Stimulated activated CD4-positive, alpha-beta T cell treated with anti-CD3 and anti-CD28 coated beads, TNF-alpha, amount 100 ng/mL, for 48 hours (primary cell): ENCODE measurements at regions not wholly inside any gene's neighbourhood (a gene's known extent, or its start where the extent isn't known, plus 50 kb on each side); places are given as distances from the start of the nearest gene placed in this dataset.
"Not testable (repeated sequence)": the region's sequence is repeated elsewhere in the genome, so short reads cannot be mapped to it uniquely, and the experiment has no call there.

Experiments
- DNase-seq, 3 donors: peaks; one replicate each; pipeline ENCODE4 v3.0.0-alpha.2; 2020; ENCODE audit warnings: low read depth in 3 of 3

DNA sequence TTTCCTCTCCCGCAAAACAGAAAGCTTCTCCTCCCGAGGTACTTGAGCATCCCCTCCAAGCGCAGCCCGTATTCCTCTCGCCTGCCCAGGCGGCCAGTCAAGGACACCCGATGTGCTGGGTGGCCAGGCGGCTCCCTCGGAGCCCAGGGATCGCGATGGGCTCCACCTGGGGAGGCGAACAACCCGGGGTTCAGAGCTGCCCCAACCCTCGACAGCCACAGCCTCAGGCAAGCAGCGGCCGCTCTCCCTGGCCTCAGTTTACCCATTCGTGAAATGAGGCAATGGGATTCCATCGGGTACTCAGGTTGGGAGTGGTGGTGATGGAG lies 147.4 kb downstream of the CYP26A1 start:
- no peak for DNase-seq

DNA sequence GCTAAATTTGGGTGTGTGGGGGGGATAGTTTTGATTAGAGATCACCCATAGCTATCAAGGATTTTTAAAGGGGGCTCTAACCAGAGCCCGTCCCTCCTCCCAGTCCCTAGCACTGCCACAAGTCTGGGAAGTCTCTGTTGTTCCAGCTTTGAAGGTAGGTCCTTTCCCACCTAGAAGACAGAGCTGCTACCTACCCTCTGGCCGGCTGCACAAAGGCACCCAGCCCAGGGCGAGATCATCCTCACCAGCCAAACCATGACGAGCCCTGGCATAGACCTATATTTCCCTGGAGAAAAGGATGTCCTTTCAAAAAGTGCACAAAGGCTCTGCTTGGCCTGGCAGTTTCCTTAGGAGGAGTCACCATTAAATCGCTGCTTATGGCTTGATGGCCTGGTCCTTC lies 147.8 kb downstream of the CYP26A1 start:
- no peak for DNase-seq

DNA sequence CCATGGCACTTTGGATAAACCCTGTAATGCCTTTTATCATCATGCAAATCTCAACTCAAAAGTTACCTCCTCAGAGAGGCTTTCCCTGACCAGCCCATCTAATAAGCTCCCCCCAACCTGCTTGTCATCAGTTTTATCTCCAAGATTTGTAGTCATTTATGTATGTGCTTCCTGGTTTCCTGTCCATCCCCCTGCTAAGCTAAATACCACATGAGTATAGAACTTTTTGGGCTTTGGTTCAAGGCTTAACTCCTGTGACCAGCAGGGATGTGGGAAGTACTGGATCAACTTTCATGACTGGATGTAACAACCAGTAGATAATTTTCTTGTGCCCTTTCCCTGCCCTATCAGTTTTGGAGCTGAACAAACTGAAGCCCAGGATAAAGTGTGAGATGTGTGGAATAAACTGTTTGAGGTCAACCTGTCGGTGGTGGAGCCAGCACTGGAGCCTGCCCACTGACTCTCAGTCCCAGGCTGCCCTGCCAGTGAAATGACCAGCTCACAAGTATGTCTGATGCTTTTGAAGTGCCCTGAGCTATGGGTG lies 148.6 kb downstream of the CYP26A1 start:
- DNase-seq = no peak

DNA sequence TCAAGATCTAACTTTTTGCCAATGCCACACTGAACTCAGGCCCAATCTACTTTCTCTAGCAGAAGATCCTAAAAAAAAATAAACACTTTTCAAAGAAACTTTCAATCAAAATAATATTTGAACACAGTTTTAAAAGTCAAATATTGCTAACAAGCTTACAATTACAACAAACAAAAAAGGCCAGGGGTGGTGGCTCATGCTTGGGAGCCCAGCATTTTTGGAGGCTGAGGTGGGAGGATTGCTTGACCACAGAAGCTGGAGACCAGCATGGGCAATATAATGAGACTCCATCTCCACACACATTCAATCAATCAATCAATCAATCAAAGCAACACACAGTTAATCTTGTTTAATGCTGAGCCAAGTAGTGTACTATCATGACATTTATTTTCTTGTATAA lies 149.2 kb downstream of the CYP26A1 start:
- DNase-seq = no peak

DNA sequence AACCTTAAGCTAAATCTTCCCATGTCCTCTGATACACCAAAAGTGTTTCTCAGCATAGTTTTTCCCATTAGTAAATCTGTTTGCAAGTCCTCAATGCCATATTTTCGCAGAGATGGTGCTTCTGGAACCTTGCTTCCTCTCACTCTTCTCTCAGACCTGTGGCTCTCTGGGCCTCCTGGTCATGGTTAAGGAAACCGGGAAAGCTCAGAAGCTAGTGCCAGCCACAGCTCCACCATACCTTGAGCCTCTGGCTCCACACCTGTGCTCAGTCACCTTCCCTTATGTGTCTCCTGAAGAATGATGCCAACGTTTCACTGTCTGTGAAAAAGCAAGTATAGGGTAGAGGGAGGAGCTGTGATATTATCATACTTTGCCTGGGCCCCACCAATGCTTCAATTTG lies 149.6 kb downstream of the CYP26A1 start:
- DNase-seq = no peak

DNA sequence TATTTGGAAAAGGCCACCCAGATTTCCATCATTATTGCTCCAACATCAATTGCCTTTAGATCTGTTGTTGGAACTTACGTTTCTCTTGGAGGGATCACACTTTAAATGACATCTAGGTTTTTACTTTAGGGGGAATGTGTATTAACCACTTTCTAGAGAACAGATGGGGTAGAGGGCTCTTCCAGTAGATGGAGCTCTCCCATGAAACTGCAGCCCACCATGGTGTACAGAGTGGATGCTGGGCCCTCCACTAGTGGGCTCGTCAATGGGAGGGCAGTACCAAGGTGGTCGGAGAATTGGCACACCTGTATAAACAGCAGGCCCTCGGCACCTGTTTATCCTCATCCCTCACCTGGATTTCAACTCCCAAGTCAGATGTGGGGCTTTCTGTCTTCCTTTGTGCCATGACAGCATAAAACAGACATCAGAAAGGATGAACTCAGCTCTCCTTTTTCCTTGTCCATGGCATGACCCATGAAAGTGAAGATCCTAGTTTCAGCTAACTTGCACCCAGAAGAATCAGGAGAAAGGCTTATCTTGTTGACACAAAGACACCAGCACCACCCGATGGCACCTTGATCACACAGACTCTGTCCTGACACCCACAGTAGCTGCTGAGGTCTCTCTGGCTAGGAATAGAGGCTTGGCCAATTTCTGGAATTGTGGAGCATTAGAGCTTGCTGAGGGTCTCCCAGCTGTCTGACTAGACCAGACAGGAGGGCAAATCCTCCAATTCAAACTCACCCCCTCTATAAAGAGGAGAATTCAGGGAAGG lies 150.5 kb downstream of the CYP26A1 start:
- DNase-seq = no peak

DNA sequence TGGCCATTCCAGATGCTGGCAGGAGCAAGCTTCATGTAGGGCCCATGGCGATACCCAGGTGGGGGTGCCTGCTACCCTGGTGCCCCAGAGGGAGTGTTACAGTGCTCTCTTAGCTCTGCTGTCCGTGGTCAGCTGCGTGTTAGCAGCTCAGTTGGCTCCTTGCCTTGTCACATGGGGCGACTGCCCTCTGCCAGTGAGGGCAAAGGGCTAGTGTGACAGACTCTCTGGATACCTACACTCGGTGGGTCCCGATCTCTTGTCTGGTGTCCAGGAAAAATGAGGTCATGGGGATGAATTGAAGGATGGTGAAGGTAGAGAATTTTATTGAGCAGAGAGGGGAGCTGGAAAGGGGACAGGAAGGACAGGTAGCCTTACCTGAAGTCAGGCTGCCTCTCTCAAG lies 152.2 kb downstream of the CYP26A1 start:
- no peak for DNase-seq

DNA sequence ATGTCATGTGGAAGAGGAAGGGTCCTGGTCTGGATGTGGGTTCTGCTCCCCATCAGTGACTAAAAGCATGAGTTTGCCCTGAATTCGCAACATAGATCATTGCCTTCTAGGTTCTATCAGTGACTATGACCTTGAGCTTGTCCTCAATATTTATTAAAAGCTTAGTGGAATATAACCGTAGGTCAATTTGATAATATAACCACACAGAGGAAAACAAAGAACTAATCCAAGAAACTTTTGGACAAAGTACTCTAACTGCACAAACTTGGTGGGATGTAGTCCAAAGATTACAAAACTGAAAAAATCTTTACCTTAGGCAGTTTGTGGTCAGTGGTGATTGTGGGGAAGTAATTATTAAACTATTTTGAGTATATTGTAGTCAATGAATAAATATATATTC lies 152.9 kb downstream of the CYP26A1 start:
- DNase-seq = no peak

DNA sequence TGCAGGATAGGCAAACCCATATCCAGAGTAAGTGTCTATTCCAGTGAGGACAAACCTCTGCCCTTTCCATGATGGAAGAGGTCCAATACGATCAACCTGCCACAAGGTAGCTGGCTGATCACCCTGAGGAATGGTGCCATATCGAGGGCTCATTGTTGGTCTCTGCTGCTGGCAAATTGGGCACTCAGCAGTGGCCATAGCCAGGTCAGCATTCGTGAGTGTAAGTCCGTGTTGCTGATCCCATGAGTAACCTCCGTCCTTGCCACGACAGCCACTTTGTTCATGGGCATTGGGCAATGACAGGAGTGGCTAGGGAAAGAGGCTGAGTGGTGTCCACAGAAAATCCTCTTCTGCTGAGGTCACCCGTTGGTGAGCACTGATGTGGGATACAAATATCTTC lies 156.9 kb downstream of the CYP26A1 start:
- DNase-seq = not testable (repeated sequence)

DNA sequence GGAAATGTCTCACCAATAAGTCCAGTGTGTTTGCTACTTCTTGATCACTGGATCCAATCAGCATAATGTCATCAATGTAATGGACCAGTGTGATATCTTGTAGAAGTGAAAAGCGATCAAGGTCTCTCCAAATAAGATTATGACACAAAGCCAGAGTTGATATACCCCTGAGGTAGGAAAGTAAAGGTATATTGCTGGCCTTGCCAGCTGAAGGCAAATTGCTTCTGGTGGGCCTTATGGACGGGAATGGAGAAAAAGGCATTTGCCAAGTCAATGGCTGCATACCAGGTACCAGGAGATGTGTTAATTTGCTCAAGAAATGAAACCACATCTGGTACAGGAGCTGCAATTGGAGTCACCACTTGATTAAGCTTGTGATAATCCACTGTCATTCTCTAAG lies 158.5 kb downstream of the CYP26A1 start:
- DNase-seq = not testable (repeated sequence)

DNA sequence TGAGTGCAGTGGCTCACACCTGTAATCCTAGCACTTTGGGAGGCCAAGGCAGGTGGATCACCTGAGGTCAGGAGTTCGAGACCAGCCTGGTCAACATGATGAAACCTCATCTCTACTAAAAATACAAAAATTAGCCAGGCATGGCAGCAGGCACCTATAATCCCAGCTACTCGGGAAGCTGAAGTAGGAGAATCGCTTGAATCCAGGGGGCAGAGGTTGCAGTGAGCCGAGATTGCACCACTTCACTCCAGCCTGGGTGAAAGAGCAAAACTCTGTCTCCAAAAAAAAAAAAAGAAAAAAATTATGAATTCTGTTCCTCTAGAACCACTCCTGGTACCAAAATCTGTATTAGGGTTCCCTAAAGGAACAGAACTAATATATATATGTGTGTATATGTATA lies 161.2 kb downstream of the CYP26A1 start:
- not testable (repeated sequence) for DNase-seq

DNA sequence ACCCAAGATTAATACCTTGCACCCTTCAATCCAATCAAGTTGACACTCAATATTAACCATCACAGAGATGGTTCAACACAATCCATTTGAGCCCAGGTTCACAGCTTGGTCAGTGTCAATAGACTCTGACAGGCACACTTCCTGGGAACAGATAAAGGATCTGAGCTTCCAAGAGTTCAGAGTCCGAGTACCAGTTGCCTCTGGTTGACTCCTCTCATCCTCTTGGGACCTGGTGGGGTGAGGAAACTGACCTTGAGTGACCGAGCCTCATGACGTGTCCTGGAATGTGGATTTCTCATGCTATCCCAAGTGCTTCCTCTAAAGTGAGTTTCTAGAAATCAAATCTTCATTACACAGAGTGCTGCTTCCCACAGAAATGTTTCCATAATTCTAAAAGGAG lies 162.0 kb downstream of the CYP26A1 start:
- no peak for DNase-seq

DNA sequence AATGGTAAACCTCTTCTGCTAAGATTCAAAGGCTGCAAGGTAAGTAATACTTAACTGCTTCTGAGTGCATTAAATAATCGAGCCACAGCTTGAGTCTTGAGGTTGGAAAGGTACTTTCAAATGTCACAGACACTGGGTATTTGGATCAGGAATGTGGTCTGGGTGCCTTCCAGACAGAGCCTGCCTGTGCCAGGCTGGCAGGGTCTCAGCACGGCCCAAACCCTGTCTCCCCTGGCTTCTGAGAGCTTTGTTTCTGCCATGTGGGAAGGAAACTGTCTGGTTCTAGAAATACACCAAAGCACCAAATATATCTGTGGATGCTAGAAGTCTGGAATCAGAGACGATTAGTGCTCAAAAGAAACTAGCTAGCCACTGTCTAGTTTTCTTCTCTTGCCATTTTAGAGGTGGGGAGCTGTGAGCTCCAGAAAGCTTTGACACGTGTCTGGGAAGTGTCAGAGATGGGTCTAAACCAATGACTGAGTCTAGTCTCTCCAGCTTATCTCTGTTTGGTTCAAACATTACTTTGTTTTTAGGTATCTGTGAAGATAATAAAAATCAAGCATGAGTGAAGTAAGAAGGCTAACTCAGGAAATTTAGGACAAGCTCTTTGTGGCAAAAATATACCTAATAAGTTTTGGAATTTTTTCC lies 162.8 kb downstream of the CYP26A1 start:
- no peak for DNase-seq

DNA sequence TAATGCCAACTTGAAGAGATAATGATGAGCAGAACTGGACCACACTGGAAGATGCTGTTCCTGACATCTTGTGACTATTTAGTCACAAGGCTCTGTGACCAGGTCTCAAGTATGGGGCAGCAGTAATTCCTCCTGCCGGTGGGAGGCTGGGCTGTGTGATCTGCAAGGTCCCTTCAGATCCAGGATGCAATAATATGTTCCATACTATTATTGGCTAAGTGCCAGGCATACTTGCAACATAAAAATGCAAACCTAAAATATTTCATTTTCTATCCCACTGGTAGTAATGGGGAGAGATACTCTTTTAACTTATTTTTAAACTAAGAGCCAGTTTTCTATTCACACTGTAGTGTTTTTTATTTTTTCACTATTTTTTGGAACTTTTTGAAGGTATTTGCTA lies 171.5 kb downstream of the CYP26A1 start:
- DNase-seq = no peak

DNA sequence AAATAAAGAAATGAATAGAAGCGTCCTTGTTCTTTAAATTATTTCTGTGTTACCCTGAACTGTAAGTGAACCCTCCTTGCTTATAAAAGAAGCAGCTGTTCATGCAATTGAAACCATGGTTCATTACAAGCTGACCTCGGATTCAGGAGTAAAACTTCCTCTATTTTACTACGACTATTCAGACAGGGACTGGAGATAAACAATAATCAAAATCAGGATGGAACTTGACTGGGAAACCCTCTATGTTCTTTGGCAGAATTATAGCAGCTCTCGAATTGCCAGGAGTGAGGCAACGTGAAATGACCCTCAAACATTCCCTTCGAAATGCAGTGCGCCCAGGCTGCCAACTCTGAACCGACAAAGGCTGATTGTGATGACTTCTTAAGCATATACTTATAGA lies 172.1 kb downstream of the CYP26A1 start:
- DNase-seq = no peak

DNA sequence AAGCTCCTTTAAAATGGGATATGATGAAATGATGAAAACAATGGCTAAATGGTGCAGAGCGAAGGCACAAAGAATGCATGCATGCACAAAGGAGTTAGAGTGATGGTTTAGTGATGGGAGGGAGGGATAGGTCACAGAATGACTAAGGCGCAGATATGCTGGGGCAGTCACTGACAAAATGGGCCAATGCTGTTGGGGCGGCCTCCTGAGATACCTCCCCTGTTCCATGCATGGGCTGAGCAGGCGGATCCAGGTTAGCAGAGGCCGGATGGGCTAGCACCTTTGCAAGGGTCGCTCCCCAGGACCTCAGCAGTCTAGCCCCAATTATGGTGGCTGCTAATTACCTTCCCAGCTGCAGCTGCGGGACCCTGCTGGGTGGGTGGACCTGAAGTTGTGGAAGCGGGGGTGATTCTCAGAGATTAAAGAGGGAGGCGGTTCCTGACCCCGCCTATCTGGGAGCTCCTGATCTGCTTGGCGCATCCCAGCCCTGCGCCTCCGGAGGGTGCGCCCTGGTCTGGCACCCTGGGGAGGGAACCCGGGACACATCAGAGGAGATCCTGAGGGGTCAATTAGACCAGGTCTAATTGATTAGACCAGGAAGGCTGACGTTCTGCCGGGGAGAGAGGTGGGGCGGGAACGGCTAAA lies 175.0 kb downstream of the CYP26A1 start:
- no peak for DNase-seq

DNA sequence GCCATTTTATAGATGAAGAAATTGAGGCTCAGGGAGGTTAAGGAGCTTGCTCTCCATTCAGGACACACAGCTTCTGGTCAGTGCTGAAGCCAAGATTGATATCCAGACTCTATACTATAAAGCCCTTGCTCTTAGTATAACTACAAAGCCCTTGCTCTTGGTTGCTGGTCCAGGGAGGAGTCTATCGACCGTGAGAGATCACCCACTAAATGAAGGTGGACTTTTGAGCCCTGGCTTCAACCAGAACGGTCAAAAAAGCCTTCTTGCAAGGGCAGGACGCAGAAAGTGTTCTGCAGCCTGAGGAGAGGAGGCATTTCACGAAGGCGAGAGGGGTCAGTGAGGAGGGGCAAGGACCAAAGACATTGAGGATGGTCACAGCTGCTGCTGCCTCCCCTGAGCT lies 176.3 kb downstream of the CYP26A1 start:
- DNase-seq = no peak

DNA sequence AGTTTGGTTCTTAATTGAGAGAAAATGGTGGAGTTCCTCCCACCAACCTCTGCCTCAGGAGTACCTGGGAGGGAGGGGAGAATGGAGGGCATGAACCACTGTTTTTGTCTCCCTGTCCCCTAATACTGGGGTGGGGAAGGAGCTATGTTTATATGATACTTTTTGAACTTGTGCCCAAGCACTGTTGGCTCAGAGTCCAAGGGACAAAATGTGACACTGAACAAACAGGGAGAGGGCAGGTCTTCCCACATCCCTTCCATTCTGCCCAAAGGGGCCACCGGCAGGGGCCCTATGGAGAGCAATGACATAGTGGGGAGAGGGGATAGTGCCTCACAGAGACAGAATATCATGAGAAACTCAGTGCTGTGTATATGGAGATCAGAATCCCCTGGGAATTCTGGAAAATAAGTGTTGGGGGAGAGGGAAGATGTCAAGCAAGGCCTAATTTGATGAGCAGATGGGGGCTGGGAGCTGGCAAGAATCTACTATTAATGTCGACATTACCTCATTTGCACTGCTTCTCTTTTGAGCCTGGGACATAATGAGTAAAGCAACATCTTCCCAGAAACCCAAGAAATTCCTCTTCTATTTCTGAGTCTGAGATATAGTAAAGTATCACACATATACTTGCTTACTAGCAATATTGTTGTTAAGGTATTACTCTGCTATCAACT lies 180.6 kb downstream of the CYP26A1 start:
- DNase-seq = no peak

DNA sequence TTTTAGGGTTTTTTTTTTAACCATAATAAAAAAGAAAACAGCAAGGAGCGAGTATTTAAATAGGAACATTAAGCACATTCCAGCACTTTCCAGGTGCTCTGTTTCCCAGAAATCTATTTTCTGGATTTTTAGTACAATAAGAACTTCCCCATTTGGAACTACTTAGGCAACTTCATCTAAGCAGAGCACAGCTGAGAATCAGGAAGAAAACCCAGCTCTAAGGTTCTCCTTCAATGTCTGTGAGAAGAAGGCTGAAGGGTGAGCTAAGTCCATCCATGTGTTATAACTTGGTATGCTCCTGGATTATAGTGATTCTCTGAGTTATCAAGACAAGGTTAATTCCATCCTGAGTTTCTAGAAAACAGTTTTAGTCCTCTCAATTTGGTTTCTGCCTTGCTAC lies 181.9 kb downstream of the CYP26A1 start:
- no peak for DNase-seq
